ENCODE measurements at regions not wholly inside any gene's neighbourhood (a gene's known extent, or its start where the extent isn't known, plus 50 kb on each side); places are given as distances from the start of the nearest gene placed in this dataset.

GRCh38 chrY:7459802-7460201 lies 548.2 kb upstream of the AMELY start:
- Mint-ChIP-seq H3K9me3 (peaks cover 10% of the 10 kb centered on the region), H3K36me3 (ENCODE audit: low read depth) (no peaks in the 10 kb centered on the region), H3K4me1 (no peaks in the 10 kb centered on the region), H3K4me3 (no peak overlapping the region), H3K27ac (no peak overlapping the region), H3K27me3 (peaks cover 4% of the 10 kb centered on the region)
- ChIA-PET POLR2A (no interaction called here), CTCF (no interaction called here)
- DNase-seq, result no peak

- peaks cover 4% of the 10 kb centered on the region for H3K27me3 Mint-ChIP-seq
- peaks cover 10% of the 10 kb centered on the region for H3K9me3 Mint-ChIP-seq
- no peak overlapping the region for H3K4me3 Mint-ChIP-seq
- no peak overlapping the region for H3K27ac Mint-ChIP-seq
- CTCF ChIA-PET, result no interaction called here
- DNase-seq, result no peak
- no peaks in the 10 kb centered on the region for H3K36me3 Mint-ChIP-seq (ENCODE audit: low read depth)
- no peaks in the 10 kb centered on the region for H3K4me1 Mint-ChIP-seq
- POLR2A ChIA-PET, result no interaction called here
These were observed 546.9 kb upstream of the AMELY start for GRCh38 chrY:7458301-7459078.

DNA sequence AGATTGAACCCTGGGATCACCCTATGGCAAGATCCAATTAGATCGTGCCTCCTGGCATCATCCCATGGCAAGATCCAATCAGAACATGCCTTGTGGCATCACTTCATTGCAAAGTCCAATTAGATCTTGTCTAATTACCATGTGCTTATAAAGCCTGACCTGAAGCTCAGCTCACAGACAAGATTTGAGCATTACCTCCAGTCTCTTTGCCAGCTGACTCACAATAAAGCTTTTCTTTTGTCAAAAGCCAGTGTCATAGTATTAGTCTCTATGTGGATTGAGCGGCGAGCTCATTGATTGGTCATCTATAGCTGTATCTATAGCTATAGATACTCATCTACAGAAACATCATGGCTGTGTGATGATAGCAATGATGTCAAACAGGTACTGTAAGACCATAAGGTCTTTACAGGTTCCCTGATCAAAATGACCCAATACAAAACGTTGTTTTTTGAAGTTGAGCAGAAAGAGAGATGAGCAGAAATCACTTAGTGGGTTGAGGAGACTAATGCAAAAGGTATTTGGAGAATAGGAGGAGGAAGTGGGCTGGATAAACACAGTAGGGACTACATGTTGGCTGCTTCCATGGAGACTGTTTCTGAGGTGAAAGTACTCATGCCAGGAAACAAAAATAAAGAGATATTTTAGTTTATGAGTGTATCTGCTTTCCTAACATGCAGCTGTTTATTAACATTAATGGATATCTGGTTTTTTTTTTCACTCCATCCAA lies 545.9 kb upstream of the AMELY start:
- H3K9me3 Mint-ChIP-seq, result peaks cover 10% of the 10 kb centered on the region
- ChIA-PET POLR2A (no interaction called here), CTCF (no interaction called here)

DNA sequence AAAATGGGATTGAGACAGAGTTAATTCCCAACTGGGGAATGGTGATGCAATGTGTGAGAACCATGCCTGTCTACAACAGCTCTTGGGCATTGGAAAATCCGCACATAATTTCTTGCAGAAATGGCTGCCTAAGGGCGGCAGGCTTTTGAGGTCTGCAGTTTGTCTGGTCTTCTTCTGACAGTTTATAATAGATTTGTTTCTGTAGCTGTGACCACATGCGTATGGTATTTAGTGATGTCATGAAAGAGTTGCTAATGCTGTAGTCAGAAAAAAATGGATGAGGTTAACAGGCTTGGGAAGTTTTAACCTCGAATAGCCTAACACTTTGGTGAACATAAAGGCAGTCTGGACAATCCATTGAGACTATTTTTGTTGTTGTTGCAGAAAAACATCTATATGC lies 544.1 kb upstream of the AMELY start:
- ChIA-PET CTCF (no interaction called here), POLR2A (no interaction called here)
- DNase-seq, result no peak
- H3K27me3 Mint-ChIP-seq, result peaks cover 8% of the 10 kb centered on the region
- H3K9me3 Mint-ChIP-seq, result peaks cover 4% of the 10 kb centered on the region
- no peaks in the 10 kb centered on the region for H3K36me3 Mint-ChIP-seq (ENCODE audit: low read depth)
- no peak overlapping the region for H3K27ac Mint-ChIP-seq
- no peaks in the 10 kb centered on the region for H3K4me1 Mint-ChIP-seq
- no peak overlapping the region for H3K4me3 Mint-ChIP-seq

More for the DNA sequence above, 545.9 kb upstream of the AMELY start:
- no peak overlapping the region for H3K4me3 Mint-ChIP-seq
- H3K36me3 Mint-ChIP-seq (ENCODE audit: low read depth), result no peaks in the 10 kb centered on the region
- DNase-seq, result no peak
- peaks cover 9% of the 10 kb centered on the region for H3K27me3 Mint-ChIP-seq
- H3K27ac Mint-ChIP-seq, result no peak overlapping the region
- H3K4me1 Mint-ChIP-seq, result no peaks in the 10 kb centered on the region

- ChIA-PET CTCF (no interaction called here), POLR2A (no interaction called here)
- Mint-ChIP-seq H3K9me3 (no peaks in the 10 kb centered on the region), H3K4me3 (no peak overlapping the region), H3K27me3 (peaks cover 5% of the 10 kb centered on the region), H3K4me1 (no peaks in the 10 kb centered on the region), H3K36me3 (ENCODE audit: low read depth) (no peaks in the 10 kb centered on the region), H3K27ac (no peak overlapping the region)
- no peak for DNase-seq
These were observed 541.8 kb upstream of the AMELY start for GRCh38 chrY:7453336-7453735.

DNA sequence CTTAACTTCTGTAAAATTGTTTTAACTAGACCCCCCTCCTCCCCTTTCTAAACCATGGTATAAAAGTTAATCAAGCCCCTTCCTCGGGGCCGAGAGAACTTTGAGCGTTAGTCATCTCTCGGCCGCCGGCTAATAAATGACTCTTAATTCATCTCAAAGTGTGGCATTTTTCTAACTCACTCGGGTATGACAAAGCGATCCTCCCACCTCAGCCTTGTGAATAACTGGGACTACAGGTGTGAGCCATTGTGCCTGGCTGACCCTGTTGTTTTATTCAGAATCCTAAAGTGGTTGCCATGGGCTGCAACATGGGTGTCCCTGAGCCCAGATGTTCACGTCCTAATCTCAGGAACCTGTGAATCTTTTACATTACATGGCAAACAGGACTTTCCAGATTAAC lies 540.7 kb upstream of the AMELY start:
- Mint-ChIP-seq H3K9me3 (no peaks in the 10 kb centered on the region), H3K27me3 (peaks cover 5% of the 10 kb centered on the region), H3K4me3 (no peak overlapping the region), H3K27ac (no peak overlapping the region), H3K4me1 (no peaks in the 10 kb centered on the region), H3K36me3 (ENCODE audit: low read depth) (no peaks in the 10 kb centered on the region)
- CTCF ChIA-PET, result no interaction called here
- POLR2A ChIA-PET, result no interaction called here
- no peak for DNase-seq

GRCh38 chrY:7449860-7450259 lies 538.3 kb upstream of the AMELY start:
- Mint-ChIP-seq H3K27me3 (peaks cover 5% of the 10 kb centered on the region), H3K36me3 (ENCODE audit: low read depth) (no peaks in the 10 kb centered on the region), H3K4me3 (no peak overlapping the region), H3K9me3 (no peaks in the 10 kb centered on the region), H3K4me1 (no peaks in the 10 kb centered on the region), H3K27ac (no peak overlapping the region)
- no peak for DNase-seq
- CTCF ChIA-PET, result no interaction called here
- POLR2A ChIA-PET, result no interaction called here

- H3K27ac Mint-ChIP-seq, result no peak overlapping the region
- H3K4me3 Mint-ChIP-seq, result no peak overlapping the region
- DNase-seq, result no peak
- POLR2A ChIA-PET, result no interaction called here
- H3K27me3 Mint-ChIP-seq, result peaks cover 5% of the 10 kb centered on the region
- no peaks in the 10 kb centered on the region for H3K36me3 Mint-ChIP-seq (ENCODE audit: low read depth)
- no peaks in the 10 kb centered on the region for H3K9me3 Mint-ChIP-seq
- H3K4me1 Mint-ChIP-seq, result no peaks in the 10 kb centered on the region
- CTCF ChIA-PET, result no interaction called here
These were observed 537.1 kb upstream of the AMELY start for GRCh38 chrY:7448687-7449086.

DNA sequence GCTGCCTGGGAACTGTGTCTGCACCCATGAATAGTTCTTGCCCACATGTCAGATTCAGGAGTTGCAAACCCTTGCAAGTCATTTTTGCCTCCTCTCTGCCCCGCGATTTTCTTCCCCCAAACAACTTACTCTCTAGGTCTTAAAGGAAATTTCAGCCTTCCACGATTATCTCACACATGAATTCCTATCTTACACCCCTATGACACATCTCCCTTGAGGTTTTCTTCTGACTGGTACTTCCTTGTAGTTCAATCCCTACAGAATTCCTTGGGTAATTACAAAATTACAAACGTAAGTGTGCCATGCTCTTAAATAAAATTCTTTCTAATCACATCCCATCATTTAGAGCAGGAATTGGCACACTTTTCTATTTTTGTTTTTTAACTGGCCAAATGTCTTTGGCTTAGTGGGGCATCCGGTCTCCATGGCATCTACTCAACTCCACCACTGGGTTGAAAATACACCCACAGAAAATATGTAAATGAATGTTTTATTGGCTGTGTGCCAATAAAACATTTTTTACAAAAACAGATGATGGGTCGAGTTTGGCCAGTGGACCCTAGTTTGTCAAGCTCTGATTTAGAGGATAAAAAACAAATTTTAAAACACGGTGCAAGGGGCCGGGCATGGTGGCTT lies 536.4 kb upstream of the AMELY start:
- DNase-seq, result no peak
- H3K9me3 Mint-ChIP-seq, result no peaks in the 10 kb centered on the region
- no peaks in the 10 kb centered on the region for H3K4me1 Mint-ChIP-seq
- no peak overlapping the region for H3K27ac Mint-ChIP-seq
- no peaks in the 10 kb centered on the region for H3K36me3 Mint-ChIP-seq (ENCODE audit: low read depth)
- H3K27me3 Mint-ChIP-seq, result peaks cover 5% of the 10 kb centered on the region
- no peak overlapping the region for H3K4me3 Mint-ChIP-seq
- ChIA-PET POLR2A (no interaction called here), CTCF (no interaction called here)

DNA sequence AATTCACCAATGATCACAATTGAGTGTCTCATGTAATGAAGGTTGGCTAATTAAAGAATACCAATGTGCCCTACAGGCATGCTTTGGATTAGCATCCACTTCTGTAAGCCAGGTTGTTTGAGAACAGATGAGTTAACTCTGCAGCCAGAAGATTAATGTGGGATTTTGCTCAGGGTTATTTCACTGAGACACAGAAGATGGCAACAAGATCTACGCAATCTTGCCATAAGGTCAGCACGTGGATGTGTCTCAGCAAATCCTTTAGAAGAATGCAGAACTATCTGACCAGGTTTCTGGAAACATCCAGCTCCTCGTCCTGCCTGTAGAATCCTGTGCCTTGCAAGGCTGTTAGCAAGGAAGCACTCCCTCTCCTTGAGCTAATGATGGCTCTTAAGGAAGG lies 532.6 kb upstream of the AMELY start:
- DNase-seq, result no peak
- Mint-ChIP-seq H3K27ac (no peak overlapping the region), H3K9me3 (no peaks in the 10 kb centered on the region), H3K4me3 (no peak overlapping the region), H3K36me3 (ENCODE audit: low read depth) (no peaks in the 10 kb centered on the region), H3K4me1 (no peaks in the 10 kb centered on the region), H3K27me3 (no peaks in the 10 kb centered on the region)
- ChIA-PET CTCF (no interaction called here), POLR2A (no interaction called here)

DNA sequence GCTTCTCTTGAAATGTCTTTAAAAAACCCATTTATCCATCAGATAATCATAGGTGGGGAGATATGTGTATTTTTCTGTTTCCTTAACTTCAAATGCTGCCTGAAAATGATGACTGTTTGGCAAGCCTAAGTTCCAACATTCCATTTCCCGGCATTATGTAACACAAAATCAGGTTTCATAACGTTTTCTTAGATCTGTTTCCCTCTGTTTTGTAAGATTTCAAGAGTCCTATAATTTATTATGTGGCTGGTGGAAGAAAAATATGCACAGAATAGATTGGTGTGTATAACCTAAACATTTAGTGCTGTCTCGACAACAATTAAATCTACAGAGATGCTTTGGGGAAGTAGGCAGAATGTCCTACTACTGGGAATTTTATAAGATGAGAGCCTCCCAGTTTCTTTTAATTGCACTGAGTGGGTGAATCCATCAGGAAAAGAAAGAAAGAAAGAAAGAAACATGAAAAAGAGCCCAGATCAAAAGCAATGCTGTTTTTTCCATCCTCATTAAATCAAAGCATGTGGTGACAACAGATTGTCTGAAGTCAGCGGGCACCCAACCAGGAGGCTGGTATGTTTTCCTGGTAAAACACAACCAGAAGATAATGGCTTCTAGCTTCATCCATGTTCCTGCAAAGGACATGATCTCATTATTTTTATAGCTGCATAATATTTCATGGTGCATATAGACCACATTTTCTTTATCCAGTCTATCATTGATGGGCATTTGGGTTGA lies 529.4 kb upstream of the AMELY start:
- H3K36me3 Mint-ChIP-seq (ENCODE audit: low read depth), result no peaks in the 10 kb centered on the region
- DNase-seq, result no peak
- no peaks in the 10 kb centered on the region for H3K9me3 Mint-ChIP-seq
- POLR2A ChIA-PET, result no interaction called here
- CTCF ChIA-PET, result no interaction called here
- no peak overlapping the region for H3K4me3 Mint-ChIP-seq
- H3K27ac Mint-ChIP-seq, result no peak overlapping the region
- H3K4me1 Mint-ChIP-seq, result no peaks in the 10 kb centered on the region
- no peaks in the 10 kb centered on the region for H3K27me3 Mint-ChIP-seq

DNA sequence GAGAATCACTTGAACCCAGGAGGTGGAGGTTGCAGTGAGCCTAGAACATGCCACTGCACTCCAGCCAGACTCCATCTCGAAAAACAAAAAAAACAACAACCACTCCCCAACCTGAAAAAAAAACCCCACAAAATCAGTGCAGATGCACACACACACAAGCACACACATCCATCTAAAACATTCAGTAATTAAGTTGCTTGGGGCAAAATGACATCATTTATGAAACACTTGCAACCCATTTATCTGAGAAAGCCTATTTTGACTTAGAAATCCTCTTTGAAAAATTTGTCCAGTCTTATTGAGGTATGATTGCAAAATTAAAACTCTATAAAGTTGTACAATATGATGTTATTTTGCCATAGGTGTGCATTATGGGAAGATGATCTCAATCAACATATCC lies 525.5 kb upstream of the AMELY start:
- Mint-ChIP-seq H3K9me3 (no peaks in the 10 kb centered on the region), H3K27me3 (no peaks in the 10 kb centered on the region), H3K4me3 (no peak overlapping the region), H3K27ac (no peak overlapping the region), H3K4me1 (no peaks in the 10 kb centered on the region), H3K36me3 (ENCODE audit: low read depth) (no peaks in the 10 kb centered on the region)
- no peak for DNase-seq
- POLR2A ChIA-PET, result no interaction called here
- CTCF ChIA-PET, result no interaction called here

Data from activated CD4-positive, alpha-beta T cell treated with anti-CD3 and anti-CD28 coated beads, Interleukin-2, amount 10 ng/mL, durations not matched to agents 7 days and 5 days (primary cell).